Upper lobe of right lung (tissue), 1 donor: ENCODE measurements at regions not wholly inside any gene's neighbourhood (a gene's known extent, or its start where the extent isn't known, plus 50 kb on each side); places are given as distances from the start of the nearest gene placed in this dataset.

Experiments used
- ATAC-seq: fragments of 200-7000 bp; cut with Tn5 transposase; one replicate; pipeline ENCODE4 v1.9.1; 2020; ENCODE audit warnings: mild to moderate bottlenecking, moderate library complexity
- DNase-seq: peaks from one replicate; pipeline ENCODE4 v3.0.0-alpha.2; 2020
- H3K27ac ChIP-seq: fragments of 200-600 bp; one replicate; pipeline ENCODE4 v1.8.0; 2022
- H3K27me3 ChIP-seq: fragments of 200-600 bp; one replicate; pipeline ENCODE4 v1.8.0; 2022; ENCODE audit warnings: mild to moderate bottlenecking
- H3K36me3 ChIP-seq: fragments of 200-600 bp; one replicate; pipeline ENCODE4 v1.8.0; 2022
- H3K4me1 ChIP-seq: fragments of 200-600 bp; one replicate; pipeline ENCODE4 v1.8.0; 2022
- H3K4me3 ChIP-seq: fragments of 200-600 bp; one replicate; pipeline ENCODE4 v1.8.0; 2022; ENCODE audit warnings: mild to moderate bottlenecking
- H3K9me3 ChIP-seq: fragments of 200-600 bp; one replicate; pipeline ENCODE4 v1.8.0; 2022
- intact Hi-C: fragments of 100-400 bp; cut with DNase I; formaldehyde crosslinking; loops from one replicate; pipeline ENCODE4 v1.11.0; 2022
- TF ChIP-seq, protein P1 (sequence below): fragments of 200-600 bp; IDR thresholded peaks from one replicate; pipeline ENCODE4 v1.8.0; 2022; ENCODE audit warnings: antibody characterized with exemption
- donor health status: DM: no; HTN: yes; CAD: no; lungs with severe emphysema.

GRCh38 chr2:39934851-39935250, 155.8 kb upstream of the THUMPD2 start:
- TF ChIP-seq, protein P1, sequence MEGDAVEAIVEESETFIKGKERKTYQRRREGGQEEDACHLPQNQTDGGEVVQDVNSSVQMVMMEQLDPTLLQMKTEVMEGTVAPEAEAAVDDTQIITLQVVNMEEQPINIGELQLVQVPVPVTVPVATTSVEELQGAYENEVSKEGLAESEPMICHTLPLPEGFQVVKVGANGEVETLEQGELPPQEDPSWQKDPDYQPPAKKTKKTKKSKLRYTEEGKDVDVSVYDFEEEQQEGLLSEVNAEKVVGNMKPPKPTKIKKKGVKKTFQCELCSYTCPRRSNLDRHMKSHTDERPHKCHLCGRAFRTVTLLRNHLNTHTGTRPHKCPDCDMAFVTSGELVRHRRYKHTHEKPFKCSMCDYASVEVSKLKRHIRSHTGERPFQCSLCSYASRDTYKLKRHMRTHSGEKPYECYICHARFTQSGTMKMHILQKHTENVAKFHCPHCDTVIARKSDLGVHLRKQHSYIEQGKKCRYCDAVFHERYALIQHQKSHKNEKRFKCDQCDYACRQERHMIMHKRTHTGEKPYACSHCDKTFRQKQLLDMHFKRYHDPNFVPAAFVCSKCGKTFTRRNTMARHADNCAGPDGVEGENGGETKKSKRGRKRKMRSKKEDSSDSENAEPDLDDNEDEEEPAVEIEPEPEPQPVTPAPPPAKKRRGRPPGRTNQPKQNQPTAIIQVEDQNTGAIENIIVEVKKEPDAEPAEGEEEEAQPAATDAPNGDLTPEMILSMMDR: no peak
- intact Hi-C loops: no loop called here
- no peak for ATAC-seq

GRCh38 chr2:39933196-39933595, 154.1 kb upstream of the THUMPD2 start:
- H3K9me3 ChIP-seq: no peaks in the 10 kb centered on the region
- no peak for ATAC-seq
- TF ChIP-seq, protein P1: no peak
- no peaks in the 10 kb centered on the region for H3K27me3 ChIP-seq
- no peak for DNase-seq
- no peak overlapping the region for H3K4me3 ChIP-seq
- no peak overlapping the region for H3K27ac ChIP-seq
- intact Hi-C loops: no loop called here
- H3K4me1 ChIP-seq: no peaks in the 10 kb centered on the region
- H3K36me3 ChIP-seq: no peaks in the 10 kb centered on the region

More at GRCh38 chr2:39934851-39935250, 155.8 kb upstream of the THUMPD2 start:
- no peaks in the 10 kb centered on the region for H3K36me3 ChIP-seq
- no peaks in the 10 kb centered on the region for H3K4me1 ChIP-seq
- no peak overlapping the region for H3K4me3 ChIP-seq
- no peak for DNase-seq
- H3K9me3 ChIP-seq: no peaks in the 10 kb centered on the region
- H3K27me3 ChIP-seq: no peaks in the 10 kb centered on the region
- H3K27ac ChIP-seq: no peak overlapping the region

DNA sequence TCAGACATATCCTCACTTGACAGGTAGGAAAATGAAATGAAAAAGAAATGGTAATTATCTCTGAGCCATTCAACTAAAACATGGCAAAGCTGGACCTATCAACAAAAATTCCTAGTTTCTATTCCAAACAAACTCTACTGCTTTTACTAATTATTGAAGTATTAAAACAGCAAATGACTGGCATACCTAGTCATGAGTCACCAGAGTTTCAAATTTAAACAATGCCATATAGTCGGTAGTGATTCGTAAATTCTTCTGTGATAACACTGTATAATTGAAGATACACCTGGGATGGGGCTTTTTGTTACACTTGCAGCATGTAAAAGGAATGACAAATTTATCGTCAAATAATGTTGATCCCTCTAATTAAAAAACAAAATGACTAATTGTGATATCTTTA, 153.1 kb upstream of the THUMPD2 start:
- H3K9me3 ChIP-seq: no peaks in the 10 kb centered on the region
- H3K27ac ChIP-seq: no peak overlapping the region
- H3K4me1 ChIP-seq: no peaks in the 10 kb centered on the region
- DNase-seq (no peak), ATAC-seq (no peak)
- H3K27me3 ChIP-seq: peaks cover 2% of the 10 kb centered on the region
- intact Hi-C loops: no loop called here
- TF ChIP-seq, protein P1: no peak
- H3K4me3 ChIP-seq: no peak overlapping the region
- no peaks in the 10 kb centered on the region for H3K36me3 ChIP-seq

DNA sequence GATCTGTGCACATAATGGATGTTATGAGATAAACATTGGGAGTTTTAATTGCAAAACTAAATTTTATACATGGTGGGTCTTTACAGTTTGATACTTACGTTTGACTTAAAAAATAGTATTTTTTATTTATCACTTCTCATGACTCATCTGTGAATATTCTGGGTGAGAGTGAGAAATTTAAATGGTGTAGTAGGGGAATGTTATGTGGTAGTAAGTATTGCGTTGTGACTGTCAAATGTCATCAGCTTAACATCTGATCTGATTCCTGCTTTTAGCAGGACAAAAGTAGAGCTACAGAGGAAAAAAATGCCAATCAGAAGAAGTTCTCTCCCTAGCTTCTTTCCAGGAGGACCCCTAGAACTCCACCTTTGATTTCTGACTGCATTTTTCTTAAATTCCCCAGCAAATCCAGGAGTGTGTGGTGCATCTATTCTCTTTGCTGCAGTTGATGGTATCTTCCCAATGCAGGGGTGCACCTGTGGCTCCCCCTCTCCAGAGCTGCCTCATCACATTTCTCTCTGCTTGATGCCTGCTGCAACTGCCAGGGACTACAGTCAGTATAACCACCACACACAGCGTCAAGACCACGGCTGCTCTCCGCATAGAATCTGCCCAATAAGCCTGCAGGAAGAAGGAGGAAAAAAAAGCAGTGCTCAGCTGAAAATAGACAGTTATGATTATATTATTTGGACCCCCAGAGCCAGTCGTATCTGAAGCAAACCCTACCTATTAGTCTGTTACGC, 151.3 kb upstream of the THUMPD2 start:
- no peaks in the 10 kb centered on the region for H3K4me1 ChIP-seq
- H3K27me3 ChIP-seq: peaks cover 6% of the 10 kb centered on the region
- no peaks in the 10 kb centered on the region for H3K9me3 ChIP-seq
- no peaks in the 10 kb centered on the region for H3K36me3 ChIP-seq
- ATAC-seq: no peak
- intact Hi-C loops: no loop called here
- TF ChIP-seq, protein P1: no peak
- H3K27ac ChIP-seq: no peak overlapping the region
- DNase-seq: no peak
- no peak overlapping the region for H3K4me3 ChIP-seq

DNA sequence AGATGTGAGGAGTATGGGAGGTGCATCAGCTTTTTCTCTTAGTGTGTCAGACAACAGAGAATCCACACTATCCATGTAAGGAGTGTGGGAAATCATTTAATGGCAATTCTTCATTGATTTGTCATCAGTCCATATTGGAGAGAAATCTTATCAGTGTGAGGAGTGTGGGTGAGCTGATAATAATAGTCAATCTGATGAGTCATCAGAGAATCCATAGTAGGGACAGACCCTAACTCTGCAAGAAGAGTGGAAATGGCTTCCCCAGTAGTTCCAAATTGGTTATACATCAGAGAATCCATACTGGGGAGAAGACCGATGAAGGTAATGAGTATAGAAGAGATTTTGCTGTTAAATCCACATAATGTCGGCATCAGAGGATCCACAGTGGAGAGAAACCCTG, 150.5 kb upstream of the THUMPD2 start:
- H3K9me3 ChIP-seq: no peaks in the 10 kb centered on the region
- no peaks in the 10 kb centered on the region for H3K4me1 ChIP-seq
- H3K27ac ChIP-seq: no peak overlapping the region
- intact Hi-C loops: no loop called here
- TF ChIP-seq, protein P1: no peak
- no peaks in the 10 kb centered on the region for H3K36me3 ChIP-seq
- peaks cover 7% of the 10 kb centered on the region for H3K27me3 ChIP-seq
- no peak for DNase-seq
- no peak for ATAC-seq
- H3K4me3 ChIP-seq: no peak overlapping the region

GRCh38 chr2:39925312-39925711, 146.3 kb upstream of the THUMPD2 start:
- Histone ChIP-seq H3K9me3 (no peaks in the 10 kb centered on the region), H3K27me3 (peaks cover 7% of the 10 kb centered on the region), H3K27ac (no peak overlapping the region), H3K4me3 (no peak overlapping the region), H3K36me3 (no peaks in the 10 kb centered on the region), H3K4me1 (no peaks in the 10 kb centered on the region)
- TF ChIP-seq, protein P1: no peak
- ATAC-seq: no peak
- DNase-seq: no peak
- intact Hi-C loops: no loop called here
